Ishikawa (cell line): ENCODE measurements at regions not wholly inside any gene's neighbourhood (a gene's known extent, or its start where the extent isn't known, plus 50 kb on each side); places are given as distances from the start of the nearest gene placed in this dataset.

Experiments
- CEBPB ChIP-seq: IDR thresholded peaks from 2 replicates; pipeline ENCODE4 v1.6.1; 2012
- CREB1 ChIP-seq: IDR thresholded peaks from 2 replicates; pipeline ENCODE4 v1.6.1; 2012; ENCODE audit warnings: low read depth
- EGR1 ChIP-seq: IDR thresholded peaks from 2 replicates; pipeline ENCODE4 v1.6.1; 2012
- EP300 ChIP-seq: IDR thresholded peaks from 2 replicates; pipeline ENCODE4 v1.6.1; 2012; ENCODE audit warnings: borderline replicate concordance
- FOXM1 ChIP-seq: IDR thresholded peaks from 2 replicates; pipeline ENCODE4 v1.6.1; 2012; ENCODE audit warnings: low read depth, borderline replicate concordance
- NFIC ChIP-seq: IDR thresholded peaks from 2 replicates; pipeline ENCODE4 v1.6.1; 2012
- RAD21 ChIP-seq: IDR thresholded peaks from 2 replicates; pipeline ENCODE4 v1.6.1; 2012; ENCODE audit warnings: low read depth
- TAF1 ChIP-seq: IDR thresholded peaks from 2 replicates; pipeline ENCODE4 v1.6.1; 2012; ENCODE audit warnings: low read depth, mild to moderate bottlenecking
- TCF12 ChIP-seq: IDR thresholded peaks from 2 replicates; pipeline ENCODE4 v1.6.1; 2012; ENCODE audit warnings: low read depth
- TEAD4 ChIP-seq: IDR thresholded peaks from 2 replicates; pipeline ENCODE4 v1.6.1; 2012
- YY1 ChIP-seq: IDR thresholded peaks from 2 replicates; pipeline ENCODE4 v1.6.1; 2012; ENCODE audit warnings: low read depth
- ZBTB7A ChIP-seq: IDR thresholded peaks from 2 replicates; pipeline ENCODE4 v1.6.1; 2012; ENCODE audit warnings: low read depth
- TF ChIP-seq, protein P1 (sequence below): IDR thresholded peaks from 2 replicates; pipeline ENCODE4 v1.6.1; 2012; ENCODE audit warnings: low read depth, mild to moderate bottlenecking
- TF ChIP-seq, protein P2 (sequence below): IDR thresholded peaks from 2 replicates; pipeline ENCODE4 v1.6.1; 2012
- TF ChIP-seq, protein P3 (sequence below): IDR thresholded peaks from 2 replicates; pipeline ENCODE4 v1.6.1; 2012

DNA sequence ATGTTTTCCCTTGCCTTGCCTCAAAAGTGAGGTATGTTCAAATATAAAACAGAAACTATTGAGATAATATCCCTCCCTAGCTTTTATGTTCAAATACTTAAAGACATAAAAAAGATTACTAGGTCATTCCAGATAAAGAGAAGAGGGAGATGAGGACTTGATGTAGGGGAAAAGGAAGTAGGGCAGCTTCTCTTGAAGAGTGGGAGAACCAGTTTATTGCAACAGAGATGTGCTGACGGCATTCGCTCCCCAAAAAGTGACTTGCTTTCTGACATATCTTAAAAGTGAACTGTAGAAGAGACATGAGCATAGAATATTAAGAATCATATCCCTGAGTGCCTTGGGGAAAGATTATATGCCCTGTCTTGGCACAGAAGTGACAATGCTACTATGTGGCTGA lies 330.2 kb upstream of the NREP start:
- TF ChIP-seq, protein P1, sequence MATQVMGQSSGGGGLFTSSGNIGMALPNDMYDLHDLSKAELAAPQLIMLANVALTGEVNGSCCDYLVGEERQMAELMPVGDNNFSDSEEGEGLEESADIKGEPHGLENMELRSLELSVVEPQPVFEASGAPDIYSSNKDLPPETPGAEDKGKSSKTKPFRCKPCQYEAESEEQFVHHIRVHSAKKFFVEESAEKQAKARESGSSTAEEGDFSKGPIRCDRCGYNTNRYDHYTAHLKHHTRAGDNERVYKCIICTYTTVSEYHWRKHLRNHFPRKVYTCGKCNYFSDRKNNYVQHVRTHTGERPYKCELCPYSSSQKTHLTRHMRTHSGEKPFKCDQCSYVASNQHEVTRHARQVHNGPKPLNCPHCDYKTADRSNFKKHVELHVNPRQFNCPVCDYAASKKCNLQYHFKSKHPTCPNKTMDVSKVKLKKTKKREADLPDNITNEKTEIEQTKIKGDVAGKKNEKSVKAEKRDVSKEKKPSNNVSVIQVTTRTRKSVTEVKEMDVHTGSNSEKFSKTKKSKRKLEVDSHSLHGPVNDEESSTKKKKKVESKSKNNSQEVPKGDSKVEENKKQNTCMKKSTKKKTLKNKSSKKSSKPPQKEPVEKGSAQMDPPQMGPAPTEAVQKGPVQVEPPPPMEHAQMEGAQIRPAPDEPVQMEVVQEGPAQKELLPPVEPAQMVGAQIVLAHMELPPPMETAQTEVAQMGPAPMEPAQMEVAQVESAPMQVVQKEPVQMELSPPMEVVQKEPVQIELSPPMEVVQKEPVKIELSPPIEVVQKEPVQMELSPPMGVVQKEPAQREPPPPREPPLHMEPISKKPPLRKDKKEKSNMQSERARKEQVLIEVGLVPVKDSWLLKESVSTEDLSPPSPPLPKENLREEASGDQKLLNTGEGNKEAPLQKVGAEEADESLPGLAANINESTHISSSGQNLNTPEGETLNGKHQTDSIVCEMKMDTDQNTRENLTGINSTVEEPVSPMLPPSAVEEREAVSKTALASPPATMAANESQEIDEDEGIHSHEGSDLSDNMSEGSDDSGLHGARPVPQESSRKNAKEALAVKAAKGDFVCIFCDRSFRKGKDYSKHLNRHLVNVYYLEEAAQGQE, result no peak
- TF ChIP-seq TAF1 (no peak), EP300 (no peak), RAD21 (no peak), TCF12 (no peak), NFIC (no peak), ZBTB7A (no peak), EGR1 (no peak), CEBPB (no peak), TEAD4 (no peak), YY1 (no peak), CREB1 (no peak), FOXM1 (no peak)
- TF ChIP-seq, protein P2, sequence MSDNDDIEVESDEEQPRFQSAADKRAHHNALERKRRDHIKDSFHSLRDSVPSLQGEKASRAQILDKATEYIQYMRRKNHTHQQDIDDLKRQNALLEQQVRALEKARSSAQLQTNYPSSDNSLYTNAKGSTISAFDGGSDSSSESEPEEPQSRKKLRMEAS, result no peak
- TF ChIP-seq, protein P3, sequence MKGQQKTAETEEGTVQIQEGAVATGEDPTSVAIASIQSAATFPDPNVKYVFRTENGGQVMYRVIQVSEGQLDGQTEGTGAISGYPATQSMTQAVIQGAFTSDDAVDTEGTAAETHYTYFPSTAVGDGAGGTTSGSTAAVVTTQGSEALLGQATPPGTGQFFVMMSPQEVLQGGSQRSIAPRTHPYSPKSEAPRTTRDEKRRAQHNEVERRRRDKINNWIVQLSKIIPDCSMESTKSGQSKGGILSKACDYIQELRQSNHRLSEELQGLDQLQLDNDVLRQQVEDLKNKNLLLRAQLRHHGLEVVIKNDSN, result no peak

DNA sequence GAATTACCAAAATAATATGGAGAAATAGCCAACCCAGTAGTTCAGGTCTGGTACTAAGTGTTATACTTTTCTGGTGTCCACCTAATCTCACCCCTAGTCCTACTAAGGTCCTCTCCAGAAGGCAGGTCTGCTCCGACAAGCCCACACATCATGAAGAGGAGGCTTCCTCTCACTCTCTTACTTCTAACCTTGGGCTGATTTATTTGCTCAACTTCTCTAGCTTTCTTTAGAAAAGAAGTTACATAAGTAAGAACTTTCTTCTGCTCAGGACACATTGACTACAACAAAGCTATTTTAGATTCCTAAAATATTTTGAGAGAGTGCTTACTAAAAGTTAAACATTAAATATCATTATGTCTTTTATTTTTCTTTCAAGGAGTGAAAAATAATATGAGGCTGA lies 329.7 kb upstream of the NREP start:
- no peak for TF ChIP-seq RAD21

DNA sequence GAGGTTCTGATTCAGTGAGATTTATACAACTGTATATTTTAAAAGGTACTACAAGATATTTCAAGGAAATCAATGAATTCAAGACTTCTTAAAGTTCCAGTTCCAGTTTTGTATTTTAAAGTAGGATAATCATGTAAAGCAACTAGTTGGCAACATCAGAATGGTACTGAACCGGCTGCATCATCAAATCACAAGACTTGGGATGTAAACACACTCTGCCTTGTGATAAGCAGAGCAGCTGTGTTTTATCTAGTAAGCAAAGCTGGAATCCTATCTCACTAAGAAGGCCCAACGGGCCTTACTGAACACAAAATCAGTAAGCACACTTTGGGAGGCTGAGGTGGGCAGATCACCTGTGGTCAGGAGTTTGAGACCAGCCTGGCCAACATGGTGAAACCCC lies 327.2 kb upstream of the NREP start:
- TF ChIP-seq TAF1, result no peak
- TF ChIP-seq YY1, result no peak
- no peak for TF ChIP-seq CREB1
- TF ChIP-seq ZBTB7A, result no peak
- TF ChIP-seq, protein P1, result no peak
- TF ChIP-seq FOXM1, result no peak
- no peak for TF ChIP-seq EP300

DNA sequence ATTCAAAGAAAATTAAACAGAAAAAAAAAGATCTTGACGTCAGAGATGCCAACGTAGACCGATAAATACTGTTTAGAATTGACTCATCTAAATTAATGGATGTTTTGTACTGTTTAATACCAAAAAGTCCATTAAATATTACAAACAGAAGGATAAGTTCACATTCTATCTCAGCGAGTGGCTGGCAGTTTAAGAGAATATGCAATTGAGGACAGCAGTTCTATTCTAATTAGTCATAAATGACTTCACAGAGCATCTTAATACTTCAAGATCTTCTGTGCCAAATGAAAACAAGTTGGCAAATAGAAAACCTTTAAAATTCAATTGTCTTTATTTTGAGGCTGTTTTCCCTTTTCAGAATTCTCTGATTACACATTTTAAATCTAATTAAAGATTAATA lies 326.6 kb upstream of the NREP start:
- TF ChIP-seq TEAD4 (no peak), RAD21 (no peak), YY1 (no peak), ZBTB7A (no peak), TCF12 (no peak), FOXM1 (no peak), CEBPB (no peak), EP300 (no peak)
- TF ChIP-seq, protein P1, result no peak
- TF ChIP-seq, protein P3, result no peak

DNA sequence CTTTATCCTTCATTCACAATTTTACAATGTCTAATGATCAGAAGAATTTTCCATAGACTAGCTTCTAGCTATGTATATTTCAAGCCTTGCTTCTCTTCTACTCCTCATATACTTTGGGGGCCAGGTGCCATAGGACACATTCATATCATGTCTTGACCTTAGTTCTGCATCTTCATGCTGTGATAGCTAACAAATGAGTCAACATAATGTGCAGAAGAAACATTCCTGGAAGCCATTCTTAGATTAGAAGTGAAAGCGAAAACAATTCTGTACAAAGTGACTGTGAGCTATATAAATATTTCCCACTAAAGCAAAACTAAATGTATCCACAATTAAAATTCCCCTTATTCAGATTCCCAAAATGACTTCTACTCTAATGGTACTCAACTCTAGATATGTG lies 320.2 kb upstream of the NREP start:
- TF ChIP-seq YY1 (no peak), TCF12 (no peak), RAD21 (no peak), NFIC (no peak), TEAD4 (no peak), ZBTB7A (no peak), CEBPB (no peak), EGR1 (no peak), TAF1 (no peak), CREB1 (no peak), EP300 (no peak), FOXM1 (no peak)
- TF ChIP-seq, protein P3, result no peak
- TF ChIP-seq, protein P2, result no peak
- TF ChIP-seq, protein P1, result no peak
